CD4-positive, alpha-beta memory T cell (primary cell): ENCODE measurements at regions not wholly inside any gene's neighbourhood (a gene's known extent, or its start where the extent isn't known, plus 50 kb on each side); places are given as distances from the start of the nearest gene placed in this dataset.
A peak's percentile ranks its signal among the peaks of the same experiment; 100 is the strongest.

Experiments
- CTCF ChIA-PET: fragments of 350-600 bp; sonication (Branson Sonifier 250); formaldehyde crosslinking; loops from one replicate; lab custom pipeline; 2021; ENCODE audit warnings: inconsistent platforms; ENCODE audit not compliant: partially characterized antibody; lab: Charles Lee
- POLR2A ChIA-PET: fragments of 350-600 bp; sonication (Branson Sonifier 250); formaldehyde crosslinking; loops from one replicate; lab custom pipeline; 2021; ENCODE audit not compliant: partially characterized antibody; lab: Charles Lee
- DNase-seq, 5 donors: peaks; one replicate each; pipeline versions ENCODE4 v3.0.0 to v3.0.0-alpha.2; 2020 to 2022; ENCODE audit warnings: mixed read lengths in 1 of 5
- H3K27ac ChIP-seq: one replicate; pipeline ENCODE4 v1.7.0; 2013; ENCODE audit warnings: low read depth, low read length
- H3K27me3 ChIP-seq: 2 replicates; pipeline ENCODE4 v1.7.0; 2013; ENCODE audit warnings: mild to moderate bottlenecking, low read length, moderate library complexity; ENCODE audit not compliant: insufficient read depth
- H3K36me3 ChIP-seq: 2 replicates; pipeline ENCODE4 v1.7.0; 2013; ENCODE audit warnings: mild to moderate bottlenecking, low read length, moderate library complexity; ENCODE audit not compliant: insufficient read depth
- H3K4me1 ChIP-seq: 2 replicates; pipeline ENCODE4 v1.7.0; 2013; ENCODE audit warnings: mild to moderate bottlenecking, low read length, moderate library complexity; ENCODE audit not compliant: insufficient read depth
- H3K4me3 ChIP-seq, 2 donors: one replicate each; pipeline ENCODE4 v1.7.0; 2013; ENCODE audit warnings: low read length in 2 of 2, mild to moderate bottlenecking in 1 of 2
- H3K9me3 ChIP-seq, 2 donors: one replicate each; pipeline ENCODE4 v1.7.0; 2013; ENCODE audit warnings: low read length in 2 of 2, control low read depth in 1 of 2; ENCODE audit not compliant: control insufficient read depth in 1 of 2
- H3K27ac Mint-ChIP-seq, 7 donors: one replicate each; pipeline ENCODE4 v1.8.0; 2020 to 2021; ENCODE audit warnings: mixed read lengths in 7 of 7, mild to moderate bottlenecking in 6 of 7, inconsistent platforms in 3 of 7, moderate library complexity in 3 of 7
- H3K27me3 Mint-ChIP-seq, 2 donors: one replicate each; pipeline ENCODE4 v1.8.0; 2020 to 2021; ENCODE audit warnings: mixed read lengths in 2 of 2
- H3K36me3 Mint-ChIP-seq, 2 donors: one replicate each; pipeline ENCODE4 v1.8.0; 2020 to 2021; ENCODE audit warnings: mixed read lengths in 2 of 2, inconsistent platforms in 1 of 2, mild to moderate bottlenecking in 1 of 2
- H3K4me1 Mint-ChIP-seq, 4 donors: one replicate each; pipeline ENCODE4 v1.8.0; 2020 to 2021; ENCODE audit warnings: mixed read lengths in 4 of 4, mild to moderate bottlenecking in 1 of 4
- H3K4me3 Mint-ChIP-seq, 8 donors: one replicate each; pipeline ENCODE4 v1.8.0; 2020 to 2021; ENCODE audit warnings: mixed read lengths in 8 of 8, mild to moderate bottlenecking in 7 of 8, moderate library complexity in 6 of 8, inconsistent platforms in 3 of 8
- H3K9me3 Mint-ChIP-seq, 8 donors: one replicate each; pipeline ENCODE4 v1.8.0; 2020 to 2021; ENCODE audit warnings: mixed read lengths in 8 of 8, mild to moderate bottlenecking in 5 of 8, inconsistent platforms in 3 of 8, moderate library complexity in 1 of 8
- intact Hi-C: fragments of 100-400 bp; cut with micrococcal nuclease; formaldehyde crosslinking; loops from one replicate; pipeline ENCODE4 v1.15.1; 2023

DNA sequence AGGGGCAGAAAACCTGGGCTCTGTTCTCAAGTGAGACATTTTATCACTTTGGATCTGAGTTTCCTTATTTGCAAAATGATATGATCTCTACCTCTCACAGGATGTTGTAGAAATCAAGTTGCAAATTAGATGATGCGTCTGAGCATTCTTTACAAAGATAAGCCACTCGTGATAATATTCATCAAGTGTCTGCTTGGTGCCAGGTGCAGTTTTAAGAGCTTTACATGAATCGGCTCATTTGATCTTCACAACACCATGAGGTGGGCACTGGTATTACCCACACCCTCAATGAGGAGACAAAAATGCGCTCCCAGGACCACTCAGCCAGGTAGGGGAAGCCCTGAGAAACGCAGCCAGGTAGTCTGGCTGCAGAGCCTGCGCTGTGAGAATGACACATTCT is 59.1 kb upstream of the CA12 start:
- CTCF ChIA-PET, result no interaction called here
- peak overlapping the region in 6 of 8 donors; percentile 36 to 56 (median 44) for H3K4me3 Mint-ChIP-seq
- POLR2A ChIA-PET, result no interaction called here
- H3K36me3 ChIP-seq, result no peaks in the 10 kb centered on the region
- H3K4me1 ChIP-seq, result peaks cover 41% of the 10 kb centered on the region
- no peaks in the 10 kb centered on the region for H3K27me3 Mint-ChIP-seq
- no peaks in the 10 kb centered on the region for H3K27me3 ChIP-seq
- H3K9me3 ChIP-seq, result no peaks in the 10 kb centered on the region
- intact Hi-C loops, result no loop called here
- peak in 3 of 5 donors; percentile 13 to 54 (median 41) for DNase-seq
- no peak overlapping the region for H3K4me3 ChIP-seq
- peaks cover 17 to 64% (median 41%) of the 10 kb centered on the region in 4 donors for H3K4me1 Mint-ChIP-seq
- peak overlapping the region; percentile 24 for H3K27ac ChIP-seq
- H3K27ac Mint-ChIP-seq, result peak overlapping the region; percentile 75 to 91 (median 82)
- H3K9me3 Mint-ChIP-seq, result no peaks in the 10 kb centered on the region
- H3K36me3 Mint-ChIP-seq, result no peaks in the 10 kb centered on the region

DNA sequence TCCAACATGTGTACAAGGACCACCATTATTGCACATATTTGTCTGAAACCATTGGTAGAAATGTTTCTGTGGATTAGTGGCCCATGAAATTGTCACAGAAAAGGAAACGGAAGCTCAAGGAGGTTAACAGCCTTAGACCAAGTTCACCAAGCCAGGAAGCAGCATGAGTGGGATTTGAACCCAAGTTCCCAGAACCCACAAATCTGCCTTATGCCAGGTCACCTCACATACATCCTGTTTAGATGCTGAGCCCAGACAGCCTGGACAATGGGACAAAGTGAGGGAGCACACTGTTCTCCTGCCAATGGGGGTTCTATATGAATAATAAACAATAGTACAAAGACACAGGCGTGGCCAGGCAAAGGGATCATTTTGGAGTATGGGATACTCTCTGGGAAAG is 59.6 kb upstream of the CA12 start:
- Mint-ChIP-seq H3K27me3 (no peaks in the 10 kb centered on the region), H3K9me3 (no peaks in the 10 kb centered on the region), H3K4me3 (peak overlapping the region in 3 of 8 donors; percentile 38 to 56 (median 44)), H3K4me1 (peaks cover 19 to 64% (median 41%) of the 10 kb centered on the region in 4 donors), H3K36me3 (no peaks in the 10 kb centered on the region), H3K27ac (peak overlapping the region; percentile 75 to 91 (median 82))
- no peaks in the 10 kb centered on the region for H3K27me3 ChIP-seq
- H3K9me3 ChIP-seq, result no peaks in the 10 kb centered on the region
- H3K27ac ChIP-seq, result peak overlapping the region; percentile 24
- no peaks in the 10 kb centered on the region for H3K36me3 ChIP-seq
- POLR2A ChIA-PET, result no interaction called here
- no peak for DNase-seq
- no peak overlapping the region for H3K4me3 ChIP-seq
- H3K4me1 ChIP-seq, result peaks cover 41% of the 10 kb centered on the region
- intact Hi-C loops, result no loop called here
- CTCF ChIA-PET, result no interaction called here

DNA sequence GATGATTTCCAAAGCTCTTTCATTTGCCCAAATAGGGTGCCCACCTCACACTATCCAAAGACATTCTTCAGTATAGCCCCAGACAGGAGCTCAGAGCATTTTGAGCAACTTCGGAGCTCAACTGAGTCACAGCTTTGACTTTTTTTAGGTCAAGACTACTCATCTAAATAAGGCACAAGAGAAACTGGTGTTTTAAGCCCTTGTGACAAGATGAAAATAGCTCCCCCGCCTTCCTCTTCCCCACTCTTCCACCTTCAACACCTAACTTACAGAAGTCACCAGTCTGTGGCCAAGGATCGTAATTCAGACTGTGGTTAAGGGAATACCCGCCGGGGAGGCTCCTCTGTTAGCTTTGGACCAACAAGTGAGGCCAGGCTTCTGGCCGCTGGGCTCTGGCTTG is 60.4 kb upstream of the CA12 start:
- ChIA-PET POLR2A (interaction anchor here (0.6 kb wide), 1 partner anchor 55 kb away, joined by 3 read pairs; no protein-coding TSS in a partner anchor), CTCF (interaction anchor here (0.5 to 0.6 kb wide), 2 partner anchors 168 to 263 kb away, joined by 3 to 4 read pairs; no protein-coding TSS in a partner anchor)
- Mint-ChIP-seq H3K36me3 (no peaks in the 10 kb centered on the region), H3K27ac (peak overlapping the region in 3 of 7 donors; percentile 15 to 78 (median 22)), H3K27me3 (no peaks in the 10 kb centered on the region), H3K9me3 (no peaks in the 10 kb centered on the region), H3K4me3 (no peak overlapping the region), H3K4me1 (peaks cover 16 to 64% (median 41%) of the 10 kb centered on the region in 4 donors)
- Histone ChIP-seq H3K27me3 (no peaks in the 10 kb centered on the region), H3K9me3 (no peaks in the 10 kb centered on the region), H3K36me3 (no peaks in the 10 kb centered on the region), H3K27ac (no peak overlapping the region), H3K4me3 (no peak overlapping the region), H3K4me1 (peaks cover 39% of the 10 kb centered on the region)
- no peak for DNase-seq
- intact Hi-C loops, result no loop called here

DNA sequence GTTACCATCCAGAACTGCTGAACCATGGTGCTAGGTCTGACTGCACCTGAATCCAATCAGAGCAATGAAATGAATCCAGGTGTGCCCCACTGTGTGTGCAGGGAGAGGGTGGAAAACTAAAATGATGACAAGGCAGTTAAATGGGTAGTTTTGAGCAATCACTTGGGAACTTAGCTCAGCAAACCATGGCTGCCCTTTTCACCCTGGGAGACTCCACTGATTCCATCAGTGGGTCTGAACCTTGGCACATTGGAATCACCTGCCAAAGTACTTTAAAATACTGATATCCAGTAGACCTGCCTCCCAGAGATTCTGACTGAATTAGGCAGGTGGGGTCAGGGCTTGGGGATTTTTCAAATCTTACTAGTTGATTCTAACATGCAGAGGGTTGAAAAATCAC is 59.8 kb upstream of the USP3 start:
- H3K27me3 ChIP-seq, result no peaks in the 10 kb centered on the region
- no peak for DNase-seq
- Mint-ChIP-seq H3K4me1 (peaks cover 15 to 62% (median 34%) of the 10 kb centered on the region in 4 donors), H3K27ac (peak overlapping the region in 4 of 7 donors; percentile 50 to 66 (median 62)), H3K36me3 (no peaks in the 10 kb centered on the region), H3K27me3 (no peaks in the 10 kb centered on the region), H3K9me3 (no peaks in the 10 kb centered on the region), H3K4me3 (no peak overlapping the region)
- intact Hi-C loops, result no loop called here
- H3K36me3 ChIP-seq, result no peaks in the 10 kb centered on the region
- H3K4me1 ChIP-seq, result peaks cover 30% of the 10 kb centered on the region
- POLR2A ChIA-PET, result no interaction called here
- CTCF ChIA-PET, result interaction anchor here (2.0 kb wide), 1 partner anchor 22 kb away, joined by 7 read pairs; no protein-coding TSS in a partner anchor
- H3K9me3 ChIP-seq, result no peaks in the 10 kb centered on the region
- no peak overlapping the region for H3K27ac ChIP-seq
- no peak overlapping the region for H3K4me3 ChIP-seq

DNA sequence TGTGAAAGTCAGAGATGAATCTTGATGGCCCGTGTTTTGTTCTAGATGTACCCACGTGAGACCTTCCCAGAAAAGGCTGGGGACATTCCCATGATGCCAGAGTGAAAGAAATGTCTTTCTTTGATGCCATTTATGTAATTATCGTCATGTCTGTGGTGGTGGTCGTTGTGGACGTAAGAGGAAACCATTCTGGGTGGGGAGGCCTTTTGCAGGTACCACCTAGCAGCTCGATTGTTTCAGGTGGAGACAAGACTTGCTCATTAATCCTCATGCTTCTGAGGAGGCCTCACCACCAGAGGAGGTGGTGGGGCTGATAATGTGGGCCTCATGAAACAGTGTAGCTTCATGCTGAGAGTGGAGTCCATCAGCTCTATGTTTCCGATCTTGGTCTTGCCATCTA is 58.1 kb upstream of the USP3 start:
- H3K9me3 ChIP-seq, result no peaks in the 10 kb centered on the region
- Mint-ChIP-seq H3K36me3 (no peaks in the 10 kb centered on the region), H3K9me3 (no peaks in the 10 kb centered on the region), H3K27me3 (no peaks in the 10 kb centered on the region), H3K27ac (peak overlapping the region; percentile 75 to 95 (median 86)), H3K4me1 (peaks cover 7 to 45% (median 21%) of the 10 kb centered on the region in 4 donors), H3K4me3 (peak overlapping the region in 4 of 8 donors; percentile 15 to 50 (median 30))
- H3K27me3 ChIP-seq, result no peaks in the 10 kb centered on the region
- H3K27ac ChIP-seq, result peak overlapping the region; percentile 39
- DNase-seq, result peak; percentile 29 to 81 (median 72)
- H3K4me1 ChIP-seq, result peaks cover 18% of the 10 kb centered on the region
- ChIA-PET CTCF (interaction anchor here (1.1 to 2.0 kb wide), 2 partner anchors 20 to 66 kb away, joined by 3 to 7 read pairs; no protein-coding TSS in a partner anchor), POLR2A (interaction anchor here (1.7 kb wide), 1 partner anchor 9 kb away, joined by 7 read pairs; no protein-coding TSS in a partner anchor)
- intact Hi-C loops, result no loop called here
- no peak overlapping the region for H3K4me3 ChIP-seq
- no peaks in the 10 kb centered on the region for H3K36me3 ChIP-seq

DNA sequence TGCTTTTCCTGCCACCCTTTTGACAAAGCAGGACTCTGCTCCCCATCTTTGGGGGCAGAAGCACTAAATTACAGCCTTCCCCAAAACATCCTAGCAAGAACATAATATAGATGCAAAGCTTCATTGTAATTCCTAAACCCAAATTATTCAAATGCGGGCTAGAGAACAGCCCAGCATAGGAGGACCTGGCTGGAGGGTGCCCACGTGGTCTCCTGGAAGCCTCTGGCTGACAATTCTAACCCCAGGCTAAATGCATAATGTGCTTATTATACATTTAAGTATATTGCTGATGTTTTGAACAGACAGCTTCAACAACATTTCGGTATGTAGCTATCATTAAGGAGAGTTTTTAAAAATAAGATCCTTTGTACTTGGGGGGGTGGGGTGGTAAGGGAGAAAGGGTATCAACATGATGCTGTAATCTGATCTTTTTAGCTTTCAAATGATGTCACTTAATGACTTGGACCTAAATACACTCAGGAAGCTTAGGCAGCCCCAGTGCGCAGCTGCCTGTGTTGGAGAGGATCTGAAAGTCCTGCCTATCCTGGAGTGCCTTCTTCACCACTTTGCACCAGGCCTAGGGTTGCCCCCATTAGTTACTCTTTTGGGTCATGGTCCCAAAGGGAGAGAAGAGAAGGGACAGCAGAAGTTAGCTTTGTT is 57.2 kb upstream of the USP3 start:
- H3K27ac Mint-ChIP-seq, result peak overlapping the region in 5 of 7 donors; percentile 47 to 93 (median 86)
- CTCF ChIA-PET, result interaction anchor here (1.1 to 1.2 kb wide), 2 partner anchors 10 to 67 kb away, joined by 3 read pairs; no protein-coding TSS in a partner anchor
- Histone ChIP-seq H3K36me3 (no peaks in the 10 kb centered on the region), H3K27me3 (no peaks in the 10 kb centered on the region), H3K4me1 (peaks cover 16% of the 10 kb centered on the region), H3K4me3 (no peak overlapping the region), H3K27ac (peak overlapping the region; percentile 39), H3K9me3 (no peaks in the 10 kb centered on the region)
- POLR2A ChIA-PET, result interaction anchor here (1.7 kb wide), 1 partner anchor 10 kb away, joined by 7 read pairs; no protein-coding TSS in a partner anchor
- H3K4me1 Mint-ChIP-seq, result peaks cover 7 to 39% (median 18%) of the 10 kb centered on the region in 4 donors
- no peaks in the 10 kb centered on the region for H3K27me3 Mint-ChIP-seq
- no peak overlapping the region for H3K4me3 Mint-ChIP-seq
- DNase-seq, result no peak
- intact Hi-C loops, result no loop called here
- H3K36me3 Mint-ChIP-seq, result no peaks in the 10 kb centered on the region
- H3K9me3 Mint-ChIP-seq, result no peaks in the 10 kb centered on the region

DNA sequence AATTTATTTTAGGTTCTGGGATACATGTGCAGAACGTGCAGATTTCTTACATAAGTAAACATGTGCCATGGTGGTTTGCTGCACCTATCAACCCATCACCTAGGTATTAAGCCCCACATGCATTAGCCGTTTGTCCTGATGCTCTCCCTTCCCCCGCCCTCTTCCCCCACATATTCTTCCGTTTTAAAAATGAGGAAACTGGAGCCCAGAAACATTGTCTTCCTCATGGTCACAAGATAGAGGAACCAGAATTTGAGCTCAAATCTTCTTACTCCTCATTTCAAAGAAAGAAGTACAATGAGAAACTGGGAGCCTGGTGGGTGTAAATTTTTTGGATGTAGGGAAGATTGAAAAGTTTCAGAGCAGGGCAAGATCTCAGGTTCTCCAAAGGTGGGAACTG is 56.1 kb upstream of the USP3 start:
- Histone ChIP-seq H3K9me3 (no peaks in the 10 kb centered on the region), H3K4me3 (no peak overlapping the region), H3K4me1 (peaks cover 16% of the 10 kb centered on the region), H3K27me3 (no peaks in the 10 kb centered on the region), H3K27ac (no peak overlapping the region), H3K36me3 (no peaks in the 10 kb centered on the region)
- no peak overlapping the region for H3K4me3 Mint-ChIP-seq
- no peaks in the 10 kb centered on the region for H3K27me3 Mint-ChIP-seq
- intact Hi-C loops, result no loop called here
- ChIA-PET CTCF (interaction anchor here (1.2 kb wide), 1 partner anchor 11 kb away, joined by 3 read pairs; no protein-coding TSS in a partner anchor), POLR2A (no interaction called here)
- no peaks in the 10 kb centered on the region for H3K36me3 Mint-ChIP-seq
- peak overlapping the region in 2 of 7 donors; percentile 0 to 5 for H3K27ac Mint-ChIP-seq
- H3K9me3 Mint-ChIP-seq, result no peaks in the 10 kb centered on the region
- peaks cover 7 to 35% (median 18%) of the 10 kb centered on the region in 4 donors for H3K4me1 Mint-ChIP-seq
- DNase-seq, result no peak
